ENCODE measurements at regions not wholly inside any gene's neighbourhood (a gene's known extent, or its start where the extent isn't known, plus 50 kb on each side); places are given as distances from the start of the nearest gene placed in this dataset.

DNA sequence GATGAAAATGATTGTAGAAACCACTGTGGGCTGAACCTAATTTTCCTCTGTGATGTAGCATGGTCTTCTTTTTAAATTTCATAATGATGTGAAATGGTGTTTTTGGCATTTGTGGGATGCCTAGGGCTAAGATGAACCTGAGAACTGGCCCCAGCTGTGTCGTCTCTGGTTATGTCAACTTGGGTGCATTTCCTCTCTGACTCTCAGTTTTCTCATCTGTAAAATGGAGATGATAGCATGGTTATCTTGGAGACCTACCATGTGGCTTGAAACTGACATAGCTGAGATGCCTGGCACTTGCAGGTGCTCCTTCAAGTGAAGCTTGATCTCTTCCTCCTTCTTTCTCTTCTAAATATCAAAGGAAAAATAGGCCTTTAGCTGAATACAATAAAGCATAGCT, 77.8 kb downstream of the BOD1 start:
- TF ChIP-seq JUND (IDR thresholded peaks at IDR 0.05) = no peak
- TF ChIP-seq ELF1 (IDR thresholded peaks at IDR 0.05; ENCODE audit: borderline replicate concordance, low read depth) = no peak
- no peak for TF ChIP-seq ZNF274 (IDR thresholded peaks at IDR 0.05; ENCODE audit: low read depth, low read length)
- TF ChIP-seq CEBPB (IDR thresholded peaks at IDR 0.05; ENCODE audit: low read depth) = no peak
- no peak for TF ChIP-seq CTCF (IDR thresholded peaks at IDR 0.05 in 2 of 3, conservative IDR thresholded peaks at IDR 0.05 in 1 of 3; ENCODE audit: borderline replicate concordance in 1 of 3, insufficient read depth in 1 of 3, low read depth in 2 of 3, low read length in 2 of 3)
- TF ChIP-seq POLR2A (IDR thresholded peaks at IDR 0.05; ENCODE audit: borderline replicate concordance, extremely low read depth, insufficient read depth, insufficient read length) = no peak
- TF ChIP-seq, protein P1, sequence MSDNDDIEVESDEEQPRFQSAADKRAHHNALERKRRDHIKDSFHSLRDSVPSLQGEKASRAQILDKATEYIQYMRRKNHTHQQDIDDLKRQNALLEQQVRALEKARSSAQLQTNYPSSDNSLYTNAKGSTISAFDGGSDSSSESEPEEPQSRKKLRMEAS (IDR thresholded peaks at IDR 0.05) = no peak
- TF ChIP-seq FOSL1 (IDR thresholded peaks at IDR 0.05; ENCODE audit: low read depth) = no peak
- no peak for TF ChIP-seq SRF (IDR thresholded peaks at IDR 0.05; ENCODE audit: low read depth)
- no peak for TF ChIP-seq TCF7L2 (IDR thresholded peaks at IDR 0.05; ENCODE audit: borderline replicate concordance, extremely low read depth, insufficient read depth, insufficient read length)
- no peak for TF ChIP-seq SP1 (IDR thresholded peaks at IDR 0.05; ENCODE audit: low read depth)
- no peak for TF ChIP-seq ZBTB33 (IDR thresholded peaks at IDR 0.05; ENCODE audit: extremely low read depth, insufficient replicate concordance, low read length)
- TF ChIP-seq POLR2AphosphoS5 (IDR thresholded peaks at IDR 0.05; ENCODE audit: low read depth, low read length) = no peak
- H3K79me2 ChIP-seq (ENCODE audit: insufficient read depth, low read length) = no peaks in the 10 kb centered on the region
- H3K9me3 ChIP-seq (ENCODE audit: control insufficient read depth in 1 of 2, insufficient read depth in 1 of 2, low read depth in 1 of 2, low read length in 2 of 2) = no peaks in the 10 kb centered on the region
- ChIA-PET CTCF (no interaction called here), RAD21 (ENCODE audit: low non-redundant PET in 1 of 2, low total read pairs in 2 of 2, uncharacterized antibody in 2 of 2, unreplicated experiment in 2 of 2) (no interaction called here), POLR2A (no interaction called here)
- no peaks in the 10 kb centered on the region for H4K20me1 ChIP-seq (ENCODE audit: insufficient read depth)
- no peaks in the 10 kb centered on the region for H3K27me3 ChIP-seq (ENCODE audit: insufficient read depth, low read length)
- H3K9me2 ChIP-seq (ENCODE audit: insufficient read depth) = no peaks in the 10 kb centered on the region
- H3K36me3 ChIP-seq (ENCODE audit: control insufficient read depth in 1 of 2, insufficient read depth in 2 of 2, low read length in 2 of 2) = no peaks in the 10 kb centered on the region
- BruUV-seq (replicated peaks) = no TSS peak
- no peak overlapping the region for H3K4me3 ChIP-seq (replicated peaks in 1 of 2; ENCODE audit: low read depth in 1 of 2, low read length in 2 of 2)
- no peak overlapping the region for H3K27ac ChIP-seq (ENCODE audit: low read depth, low read length)
- H2AFZ ChIP-seq (ENCODE audit: low read depth, low read length, poor library complexity, severe bottlenecking) = no peak overlapping the region
- H3K9ac ChIP-seq (ENCODE audit: low read length) = no peak overlapping the region
- ATAC-seq (no peak), DNase-seq (ENCODE audit: low read depth, low spot score) (no peak)
- H3K4me1 ChIP-seq (ENCODE audit: control insufficient read depth in 1 of 2, insufficient read depth in 2 of 2, low read length in 2 of 2) = peaks cover 0 to 8% of the 10 kb centered on the region in 2 experiments; a peak in 2 of 4 replicates
- no peak overlapping the region for H3K4me2 ChIP-seq (ENCODE audit: low read length)
- intact Hi-C loops (cut with micrococcal nuclease) = no loop called here

Measured in HCT116 (cell line).